ENCODE measurements at regions not wholly inside any gene's neighbourhood (a gene's known extent, or its start where the extent isn't known, plus 50 kb on each side); places are given as distances from the start of the nearest gene placed in this dataset.
"Not testable (repeated sequence)": the region's sequence is repeated elsewhere in the genome, so short reads cannot be mapped to it uniquely, and the experiment has no call there.

GRCh38 chr7:83821866-83822265, 172.9 kb upstream of the SEMA3E start:
- DNase-seq, result peak in 1 of 2 donors; percentile 6
- no peak overlapping the region for H3K4me3 ChIP-seq
- 50 to 61% (median 56%) methylated on average over 3 of the region's 3 CpGs for WGBS, 5 donors
- H3K27ac ChIP-seq, result no peak overlapping the region
- no peaks in the 10 kb centered on the region for H3K27me3 ChIP-seq
- no peaks in the 10 kb centered on the region for H3K4me1 ChIP-seq
- intact Hi-C loops (cut with DNase I; ENCODE audit: low total_unique reads), result no loop called here
- H3K36me3 ChIP-seq, result no peaks in the 10 kb centered on the region
- no peaks in the 10 kb centered on the region for H3K9me3 ChIP-seq
- TF ChIP-seq POLR2AphosphoS5 (IDR thresholded peaks at IDR 0.05) (no peak), CTCF (IDR thresholded peaks at IDR 0.05) (no peak), EP300 (IDR thresholded peaks at IDR 0.05) (no peak), POLR2A (IDR thresholded peaks at IDR 0.05) (no peak)

GRCh38 chr7:83820641-83821040, 171.7 kb upstream of the SEMA3E start:
- no peak for DNase-seq
- no peak for TF ChIP-seq POLR2AphosphoS5 (IDR thresholded peaks at IDR 0.05)
- TF ChIP-seq EP300 (IDR thresholded peaks at IDR 0.05), result no peak
- TF ChIP-seq POLR2A (IDR thresholded peaks at IDR 0.05), result no peak
- no peak for TF ChIP-seq CTCF (IDR thresholded peaks at IDR 0.05)
- no peaks in the 10 kb centered on the region for H3K36me3 ChIP-seq
- H3K27ac ChIP-seq, result no peak overlapping the region
- H3K4me3 ChIP-seq, result no peak overlapping the region
- intact Hi-C loops (cut with DNase I; ENCODE audit: low total_unique reads), result no loop called here
- 76 to 89% (median 81%) methylated on average over 4 of the region's 4 CpGs for WGBS, 5 donors
- no peaks in the 10 kb centered on the region for H3K9me3 ChIP-seq
- no peaks in the 10 kb centered on the region for H3K27me3 ChIP-seq
- H3K4me1 ChIP-seq, result no peaks in the 10 kb centered on the region

DNA sequence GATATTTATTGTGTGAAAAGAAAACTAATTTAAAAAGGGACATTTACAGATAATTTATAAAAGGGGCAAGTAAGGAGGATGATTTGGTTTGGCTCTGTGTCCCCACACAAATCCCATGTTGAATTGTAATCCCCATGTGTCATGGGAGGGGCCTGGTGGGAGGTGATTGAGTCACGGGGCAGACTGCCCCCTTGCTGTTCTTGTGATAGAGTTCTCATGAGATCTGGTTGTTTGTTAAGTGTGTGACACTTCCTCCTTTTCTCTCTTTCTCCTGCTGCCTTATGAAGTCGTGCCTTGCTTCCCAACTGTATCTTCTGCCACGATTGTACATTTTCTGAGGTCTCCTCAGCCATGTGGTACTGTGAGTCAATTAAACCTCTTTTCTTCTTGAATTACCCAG, 171.0 kb upstream of the SEMA3E start:
- intact Hi-C loops (cut with DNase I; ENCODE audit: low total_unique reads), result no loop called here
- Histone ChIP-seq H3K9me3 (no peaks in the 10 kb centered on the region), H3K36me3 (no peaks in the 10 kb centered on the region), H3K4me3 (no peak overlapping the region), H3K4me1 (no peaks in the 10 kb centered on the region), H3K27ac (no peak overlapping the region), H3K27me3 (no peaks in the 10 kb centered on the region)
- DNase-seq, result no peak
- TF ChIP-seq CTCF (IDR thresholded peaks at IDR 0.05) (no peak), POLR2A (IDR thresholded peaks at IDR 0.05) (no peak), POLR2AphosphoS5 (IDR thresholded peaks at IDR 0.05) (no peak), EP300 (IDR thresholded peaks at IDR 0.05) (no peak)
- 33 to 55% (median 50%) methylated on average over 3 of the region's 3 CpGs for WGBS, 5 donors

DNA sequence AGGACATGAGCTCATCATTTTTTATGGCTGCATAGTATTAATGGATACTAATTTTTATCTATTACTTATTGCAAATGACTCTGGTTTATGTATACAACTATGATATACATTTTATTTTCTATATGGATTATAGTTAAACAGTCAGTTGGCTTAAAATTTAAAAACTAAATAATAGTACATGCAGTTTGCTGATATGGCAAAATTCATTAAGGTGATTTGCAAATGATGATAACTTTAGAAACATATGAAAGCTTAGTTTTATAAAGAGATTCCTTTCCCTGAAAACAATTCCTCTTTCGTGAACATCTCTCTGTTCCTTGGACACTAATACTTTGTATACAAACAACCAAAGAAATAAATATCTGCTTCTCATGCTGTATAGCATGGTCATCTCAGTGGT, 165.5 kb upstream of the SEMA3E start:
- Histone ChIP-seq H3K36me3 (no peaks in the 10 kb centered on the region), H3K27me3 (no peaks in the 10 kb centered on the region), H3K9me3 (peaks cover 0 to 8% (median 7%) of the 10 kb centered on the region in 4 donors), H3K27ac (no peak overlapping the region), H3K4me1 (no peaks in the 10 kb centered on the region), H3K4me3 (no peak overlapping the region)
- WGBS, 5 donors, result 83 to 88% (median 87%) methylated on average over 1 of the region's 1 CpG
- no peak for DNase-seq
- TF ChIP-seq POLR2A (IDR thresholded peaks at IDR 0.05), result no peak
- TF ChIP-seq EP300 (IDR thresholded peaks at IDR 0.05), result no peak
- TF ChIP-seq POLR2AphosphoS5 (IDR thresholded peaks at IDR 0.05), result no peak
- TF ChIP-seq CTCF (IDR thresholded peaks at IDR 0.05), result no peak
- intact Hi-C loops (cut with DNase I; ENCODE audit: low total_unique reads), result no loop called here

GRCh38 chr7:83812563-83812962, 163.6 kb upstream of the SEMA3E start:
- H3K36me3 ChIP-seq; intact Hi-C loops (cut with DNase I; ENCODE audit: low total_unique reads); H3K27me3 ChIP-seq; DNase-seq; H3K4me1 ChIP-seq; H3K27ac ChIP-seq; H3K9me3 ChIP-seq; H3K4me3 ChIP-seq: not testable (repeated sequence)
- 69 to 86% (median 78%) methylated on average over 2 of the region's 2 CpGs for WGBS, 5 donors

All from stomach (tissue), 8 donors.